HepG2 (cell line): ENCODE measurements at regions not wholly inside any gene's neighbourhood (a gene's known extent, or its start where the extent isn't known, plus 50 kb on each side); places are given as distances from the start of the nearest gene placed in this dataset.

Experiments
- ARID3A ChIP-seq: IDR thresholded peaks from 2 replicates; pipeline ENCODE4 v1.6.1; 2012; ENCODE audit warnings: low read depth, low read length, improper control_type of control experiment
- BCLAF1 ChIP-seq: fragments of 450-650 bp; IDR thresholded peaks from 2 replicates; pipeline ENCODE4 v1.6.1; 2017; ENCODE audit warnings: mild to moderate bottlenecking
- ELF4 ChIP-seq: sonication (generic); formaldehyde crosslinking; IDR thresholded peaks from 2 replicates; pipeline ENCODE4 v1.5.0; 2020; ENCODE audit warnings: missing genetic modification reagents, mild to moderate bottlenecking, moderate library complexity, borderline replicate concordance
- GABPA ChIP-seq, 2 experiments: IDR thresholded peaks; 2 replicates each; pipeline ENCODE4 v1.6.1; 2011 to 2016; ENCODE audit warnings: low read depth in 2 of 2, low read length in 1 of 2, missing biosample characterization in 1 of 2, missing genetic modification characterization in 1 of 2
- MYC ChIP-seq: sonication (generic); formaldehyde crosslinking; IDR thresholded peaks from 2 replicates; pipeline ENCODE4 v1.9.0; 2021; ENCODE audit warnings: missing genetic modification reagents, borderline replicate concordance
- MYNN ChIP-seq: sonication (generic); formaldehyde crosslinking; IDR thresholded peaks from 2 replicates; pipeline ENCODE4 v1.4.0; 2020; ENCODE audit warnings: mild to moderate bottlenecking, low read depth, missing genetic modification reagents
- SMAD1 ChIP-seq: sonication (generic); formaldehyde crosslinking; IDR thresholded peaks from 2 replicates; pipeline ENCODE4 v1.4.0; 2020; ENCODE audit warnings: missing genetic modification reagents, low read depth, mild to moderate bottlenecking, borderline replicate concordance
- ZNF639 ChIP-seq: conservative IDR thresholded peaks from 2 replicates; pipeline ENCODE4 v1.6.1; 2018; ENCODE audit warnings: missing genetic modification reagents
- TF ChIP-seq, protein P1 (sequence below): sonication (generic); formaldehyde crosslinking; IDR thresholded peaks from 2 replicates; pipeline ENCODE4 v1.4.0; 2020; ENCODE audit warnings: mild to moderate bottlenecking, missing genetic modification reagents
- TF ChIP-seq, protein P2 (sequence below): sonication (generic); formaldehyde crosslinking; IDR thresholded peaks from 2 replicates; pipeline ENCODE4 v1.5.0; 2020; ENCODE audit warnings: mild to moderate bottlenecking, missing genetic modification reagents, moderate library complexity

DNA sequence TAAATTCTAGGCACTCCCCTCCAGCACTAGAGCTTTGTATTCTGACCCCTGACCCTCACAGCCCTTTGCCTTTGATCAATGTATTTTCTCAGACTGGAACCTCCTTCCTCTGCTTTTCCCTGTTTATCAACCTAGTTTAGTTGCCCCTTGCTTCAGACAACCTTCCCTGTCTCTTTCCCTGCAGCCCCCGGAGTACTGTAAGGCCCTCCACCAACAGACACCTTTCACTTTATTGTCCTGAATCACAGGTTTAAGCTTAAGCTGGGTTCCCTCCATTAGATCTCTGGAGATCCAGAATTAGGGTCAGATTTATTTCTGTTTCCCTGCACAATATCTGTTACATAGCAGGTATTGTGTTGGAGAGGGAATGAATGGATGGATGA is 140.2 kb downstream of the DDX1 start:
- TF ChIP-seq ELF4 (CRISPR knock-in tag), result no peak
- TF ChIP-seq SMAD1, result no peak
- no peak for TF ChIP-seq ZNF639 (CRISPR knock-in tag)
- TF ChIP-seq, protein P1, sequence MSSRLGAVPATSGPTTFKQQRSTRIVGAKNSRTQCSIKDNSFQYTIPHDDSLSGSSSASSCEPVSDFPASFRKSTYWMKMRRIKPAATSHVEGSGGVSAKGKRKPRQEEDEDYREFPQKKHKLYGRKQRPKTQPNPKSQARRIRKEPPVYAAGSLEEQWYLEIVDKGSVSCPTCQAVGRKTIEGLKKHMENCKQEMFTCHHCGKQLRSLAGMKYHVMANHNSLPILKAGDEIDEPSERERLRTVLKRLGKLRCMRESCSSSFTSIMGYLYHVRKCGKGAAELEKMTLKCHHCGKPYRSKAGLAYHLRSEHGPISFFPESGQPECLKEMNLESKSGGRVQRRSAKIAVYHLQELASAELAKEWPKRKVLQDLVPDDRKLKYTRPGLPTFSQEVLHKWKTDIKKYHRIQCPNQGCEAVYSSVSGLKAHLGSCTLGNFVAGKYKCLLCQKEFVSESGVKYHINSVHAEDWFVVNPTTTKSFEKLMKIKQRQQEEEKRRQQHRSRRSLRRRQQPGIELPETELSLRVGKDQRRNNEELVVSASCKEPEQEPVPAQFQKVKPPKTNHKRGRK (CRISPR knock-in tag), result no peak
- TF ChIP-seq ARID3A, result no peak
- TF ChIP-seq MYC (CRISPR knock-in tag), result no peak
- TF ChIP-seq GABPA (IDR thresholded peaks at IDR 0.05; ENCODE audit: low read depth, low read length), result no peak
- no peak for TF ChIP-seq GABPA (CRISPR knock-in tag; IDR thresholded peaks at IDR 0.05; ENCODE audit: low read depth)
- no peak for TF ChIP-seq MYNN
- TF ChIP-seq, protein P2, sequence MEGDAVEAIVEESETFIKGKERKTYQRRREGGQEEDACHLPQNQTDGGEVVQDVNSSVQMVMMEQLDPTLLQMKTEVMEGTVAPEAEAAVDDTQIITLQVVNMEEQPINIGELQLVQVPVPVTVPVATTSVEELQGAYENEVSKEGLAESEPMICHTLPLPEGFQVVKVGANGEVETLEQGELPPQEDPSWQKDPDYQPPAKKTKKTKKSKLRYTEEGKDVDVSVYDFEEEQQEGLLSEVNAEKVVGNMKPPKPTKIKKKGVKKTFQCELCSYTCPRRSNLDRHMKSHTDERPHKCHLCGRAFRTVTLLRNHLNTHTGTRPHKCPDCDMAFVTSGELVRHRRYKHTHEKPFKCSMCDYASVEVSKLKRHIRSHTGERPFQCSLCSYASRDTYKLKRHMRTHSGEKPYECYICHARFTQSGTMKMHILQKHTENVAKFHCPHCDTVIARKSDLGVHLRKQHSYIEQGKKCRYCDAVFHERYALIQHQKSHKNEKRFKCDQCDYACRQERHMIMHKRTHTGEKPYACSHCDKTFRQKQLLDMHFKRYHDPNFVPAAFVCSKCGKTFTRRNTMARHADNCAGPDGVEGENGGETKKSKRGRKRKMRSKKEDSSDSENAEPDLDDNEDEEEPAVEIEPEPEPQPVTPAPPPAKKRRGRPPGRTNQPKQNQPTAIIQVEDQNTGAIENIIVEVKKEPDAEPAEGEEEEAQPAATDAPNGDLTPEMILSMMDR (CRISPR knock-in tag), result no peak
- no peak for TF ChIP-seq BCLAF1
